ENCODE measurements at regions not wholly inside any gene's neighbourhood (a gene's known extent, or its start where the extent isn't known, plus 50 kb on each side); places are given as distances from the start of the nearest gene placed in this dataset.

GRCh38 chr20:29119141-29119540 is 2138.3 kb upstream of the DEFB115 start:
- TF ChIP-seq POLR2A (IDR thresholded peaks at IDR 0.05) = no peak
- TF ChIP-seq, protein P1, sequence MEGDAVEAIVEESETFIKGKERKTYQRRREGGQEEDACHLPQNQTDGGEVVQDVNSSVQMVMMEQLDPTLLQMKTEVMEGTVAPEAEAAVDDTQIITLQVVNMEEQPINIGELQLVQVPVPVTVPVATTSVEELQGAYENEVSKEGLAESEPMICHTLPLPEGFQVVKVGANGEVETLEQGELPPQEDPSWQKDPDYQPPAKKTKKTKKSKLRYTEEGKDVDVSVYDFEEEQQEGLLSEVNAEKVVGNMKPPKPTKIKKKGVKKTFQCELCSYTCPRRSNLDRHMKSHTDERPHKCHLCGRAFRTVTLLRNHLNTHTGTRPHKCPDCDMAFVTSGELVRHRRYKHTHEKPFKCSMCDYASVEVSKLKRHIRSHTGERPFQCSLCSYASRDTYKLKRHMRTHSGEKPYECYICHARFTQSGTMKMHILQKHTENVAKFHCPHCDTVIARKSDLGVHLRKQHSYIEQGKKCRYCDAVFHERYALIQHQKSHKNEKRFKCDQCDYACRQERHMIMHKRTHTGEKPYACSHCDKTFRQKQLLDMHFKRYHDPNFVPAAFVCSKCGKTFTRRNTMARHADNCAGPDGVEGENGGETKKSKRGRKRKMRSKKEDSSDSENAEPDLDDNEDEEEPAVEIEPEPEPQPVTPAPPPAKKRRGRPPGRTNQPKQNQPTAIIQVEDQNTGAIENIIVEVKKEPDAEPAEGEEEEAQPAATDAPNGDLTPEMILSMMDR (IDR thresholded peaks at IDR 0.05) = no peak
- TF ChIP-seq EP300 (IDR thresholded peaks at IDR 0.05) = no peak

Measured in gastroesophageal sphincter (tissue), 3 donors.